Heart right ventricle (tissue), 16 donors: ENCODE measurements at regions not wholly inside any gene's neighbourhood (a gene's known extent, or its start where the extent isn't known, plus 50 kb on each side); places are given as distances from the start of the nearest gene placed in this dataset.

Experiments
- ATAC-seq, 8 donors: fragments of 200-7000 bp; cut with Tn5 transposase; one replicate each; pipeline ENCODE4 v1.9.1; 2020; ENCODE audit warnings: mild to moderate bottlenecking in 8 of 8, moderate library complexity in 8 of 8, moderate number of reproducible peaks in 1 of 8
- DNase-seq, 2 donors: peaks; one replicate each; pipeline ENCODE4 v3.0.0-alpha.2; 2020
- H3K27ac ChIP-seq, 10 donors: fragments of 200-600 bp; sonication (generic) in 2 of 10; one replicate each; pipeline versions ENCODE4 v1.5.0 to v1.8.0; 2020 to 2022; ENCODE audit warnings: mild to moderate bottlenecking in 3 of 10
- H3K27me3 ChIP-seq, 7 donors: fragments of 200-600 bp; one replicate each; pipeline ENCODE4 v1.8.0; 2021 to 2022; ENCODE audit warnings: mild to moderate bottlenecking in 2 of 7
- H3K36me3 ChIP-seq, 9 donors: fragments of 200-600 bp; sonication (generic) in 1 of 9; one replicate each; pipeline versions ENCODE4 v1.5.0 to v1.8.0; 2020 to 2022; ENCODE audit warnings: mild to moderate bottlenecking in 2 of 9
- H3K4me1 ChIP-seq, 9 donors: fragments of 200-600 bp; sonication (generic) in 1 of 9; one replicate each; pipeline versions ENCODE4 v1.5.0 to v1.8.0; 2020 to 2022; ENCODE audit warnings: mild to moderate bottlenecking in 4 of 9
- H3K4me3 ChIP-seq, 10 donors: fragments of 200-600 bp; sonication (generic) in 2 of 10; one replicate each; pipeline versions ENCODE4 v1.5.0 to v1.8.0; 2020 to 2022; ENCODE audit warnings: mild to moderate bottlenecking in 7 of 10, moderate library complexity in 2 of 10
- H3K9me3 ChIP-seq, 11 donors: fragments of 200-600 bp in 10 of 11; sonication (generic) in 2 of 11; one replicate each; pipeline versions ENCODE4 v1.5.0 to v1.8.0; 2013 to 2022; ENCODE audit warnings: mild to moderate bottlenecking in 2 of 11, control low read depth in 1 of 11, moderate library complexity in 1 of 11
- WGBS, 2 donors: extraction: QIAGEN DNeasy Blood & Tissue Kit; methylation state at CpG; one replicate each; pipeline ENCODE4 v1.1.7; 2013; ENCODE audit warnings: inconsistent platforms in 1 of 2; 5-methylcytosine and 5-hydroxymethylcytosine counted together
- intact Hi-C, 10 donors: fragments of 100-400 bp; cut with DNase I; formaldehyde crosslinking; loops; one replicate each; pipeline versions ENCODE4 v1.11.1 to v1.14.2; 2022
- TF ChIP-seq, protein P1 (sequence below), 9 donors: fragments of 200-600 bp; sonication (generic) in 2 of 9; IDR thresholded peaks; one replicate each; pipeline versions ENCODE4 v1.5.0 to v1.8.0; 2021 to 2022; ENCODE audit warnings: antibody characterized with exemption in 9 of 9, mild to moderate bottlenecking in 5 of 9, moderate library complexity in 1 of 9
- donor health status: Arrhythmogenic right ventricular cardiomyopathy.
- donor health status: ischemic (EF 13 %, LVEDD 7.1; RV severe dilation, severe dysfunction).
- donor health status: healthy with polysubstance abuse.
- donor health status: DM: no; HTN: yes; CAD: no.
- donor health status: DM: no; HTN: no; CAD: no.
- donor health status: ischemic (EF 25% LVEDD 6.9; RV normal size, moderate dysfunction).
- donor health status: ischemic (EF 25% LVEDD 5.7; RV mildly dilated, moderate dysfunction).
- donor health status: healthy.
- donor health status: DM: yes; HTN: yes; CAD: no.
- donor health status: Ischemic cardiomyopathy.
- donor health status: ischemic (EF 35%, LVEDD 5.7; RV mildly dilated, moderate dysfunction).
- donor health status: nonischemic (EF 11% LVEDD 7.7; RV severe dilation, severe dysfunction).
- donor health status: DM: yes; HTN: yes; CAD: no.
- donor health status: PGD.
- donor health status: ischemic (EF 29% LVEDD 5.4; RV normal size, mild dysfunction).
- donor health status: nonischemic (EF 23%, LVEDD 6.1; RV moderate dilation, normal function).

DNA sequence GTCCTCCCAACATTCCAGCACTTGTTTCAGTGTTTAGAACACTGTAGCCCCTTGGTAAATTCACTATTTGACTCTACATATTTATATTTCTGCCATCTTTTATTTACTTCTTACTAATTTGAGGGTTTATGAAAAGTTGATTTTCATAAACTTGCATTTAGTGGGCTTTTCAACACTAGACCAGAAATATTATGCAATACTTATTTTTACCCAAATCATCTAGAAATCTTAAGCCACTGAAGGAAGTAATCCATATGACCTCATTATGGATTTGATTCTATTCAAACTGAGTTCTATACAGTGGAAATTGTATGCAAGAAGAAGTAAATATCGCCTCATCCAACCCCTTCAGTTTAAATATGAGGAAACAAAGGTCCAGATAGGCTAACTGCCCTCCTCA is 92.6 kb upstream of the VRK2 start:
- no peaks in the 10 kb centered on the region for H3K9me3 ChIP-seq
- TF ChIP-seq, protein P1, sequence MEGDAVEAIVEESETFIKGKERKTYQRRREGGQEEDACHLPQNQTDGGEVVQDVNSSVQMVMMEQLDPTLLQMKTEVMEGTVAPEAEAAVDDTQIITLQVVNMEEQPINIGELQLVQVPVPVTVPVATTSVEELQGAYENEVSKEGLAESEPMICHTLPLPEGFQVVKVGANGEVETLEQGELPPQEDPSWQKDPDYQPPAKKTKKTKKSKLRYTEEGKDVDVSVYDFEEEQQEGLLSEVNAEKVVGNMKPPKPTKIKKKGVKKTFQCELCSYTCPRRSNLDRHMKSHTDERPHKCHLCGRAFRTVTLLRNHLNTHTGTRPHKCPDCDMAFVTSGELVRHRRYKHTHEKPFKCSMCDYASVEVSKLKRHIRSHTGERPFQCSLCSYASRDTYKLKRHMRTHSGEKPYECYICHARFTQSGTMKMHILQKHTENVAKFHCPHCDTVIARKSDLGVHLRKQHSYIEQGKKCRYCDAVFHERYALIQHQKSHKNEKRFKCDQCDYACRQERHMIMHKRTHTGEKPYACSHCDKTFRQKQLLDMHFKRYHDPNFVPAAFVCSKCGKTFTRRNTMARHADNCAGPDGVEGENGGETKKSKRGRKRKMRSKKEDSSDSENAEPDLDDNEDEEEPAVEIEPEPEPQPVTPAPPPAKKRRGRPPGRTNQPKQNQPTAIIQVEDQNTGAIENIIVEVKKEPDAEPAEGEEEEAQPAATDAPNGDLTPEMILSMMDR (IDR thresholded peaks at IDR 0.05): no peak
- H3K27ac ChIP-seq: no peak overlapping the region
- no peaks in the 10 kb centered on the region for H3K36me3 ChIP-seq
- H3K4me1 ChIP-seq: no peaks in the 10 kb centered on the region
- DNase-seq (no peak), ATAC-seq (no peak)
- H3K4me3 ChIP-seq: no peak overlapping the region
- intact Hi-C loops: no loop called here
- no peaks in the 10 kb centered on the region for H3K27me3 ChIP-seq
- 93% methylated on average over 1 of the region's 1 CpG for WGBS, 2 donors

DNA sequence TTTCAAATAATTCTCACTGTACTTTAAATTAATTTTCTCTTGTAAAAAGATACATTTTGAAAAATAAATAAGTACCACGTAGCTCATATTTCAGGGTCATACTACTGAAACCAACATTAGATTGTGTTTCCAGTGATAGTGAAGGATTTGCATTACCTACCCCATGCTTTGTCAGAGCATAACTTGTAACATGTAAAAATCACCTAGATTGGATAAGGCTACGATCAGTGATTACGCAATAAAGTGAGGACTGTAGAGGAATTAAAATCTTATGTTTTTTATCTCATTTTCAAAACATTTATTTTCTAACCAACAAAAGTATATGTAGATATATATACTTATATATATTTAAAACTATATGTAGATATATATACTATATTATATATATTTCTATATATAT is 89.4 kb upstream of the VRK2 start:
- WGBS, 2 donors: 77 to 93% methylated on average over 3 of the region's 3 CpGs
- ATAC-seq (no peak), DNase-seq (no peak)
- Histone ChIP-seq H3K27me3 (no peaks in the 10 kb centered on the region), H3K9me3 (no peaks in the 10 kb centered on the region), H3K4me3 (no peak overlapping the region), H3K4me1 (no peaks in the 10 kb centered on the region), H3K36me3 (no peaks in the 10 kb centered on the region), H3K27ac (no peak overlapping the region)
- intact Hi-C loops: no loop called here
- TF ChIP-seq, protein P1 (IDR thresholded peaks at IDR 0.05): no peak

DNA sequence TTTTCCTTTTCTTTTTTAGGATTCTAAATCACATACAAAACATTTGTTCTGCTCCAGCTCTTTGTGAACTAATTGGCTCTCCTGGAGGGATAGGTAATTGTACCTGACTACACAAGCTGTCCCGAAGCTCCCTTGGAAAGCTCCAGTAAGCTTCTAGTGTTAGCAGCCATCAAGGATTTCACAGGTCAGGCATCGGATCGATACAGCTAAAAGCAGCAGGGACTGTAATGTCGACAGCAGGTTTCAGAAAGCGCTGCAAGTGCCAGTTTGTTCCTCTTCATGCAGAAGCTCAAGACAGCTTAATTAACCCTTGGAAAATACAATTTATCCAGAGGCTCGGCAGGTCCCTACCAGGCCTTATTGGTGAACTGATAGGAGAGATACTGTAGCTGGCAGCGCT is 87.2 kb upstream of the VRK2 start:
- intact Hi-C loops: no loop called here
- ATAC-seq: no peak
- no peaks in the 10 kb centered on the region for H3K36me3 ChIP-seq
- H3K4me3 ChIP-seq: no peak overlapping the region
- TF ChIP-seq, protein P1 (IDR thresholded peaks at IDR 0.05): no peak
- WGBS, 2 donors: 71 to 76% methylated on average over 7 of the region's 7 CpGs
- DNase-seq: no peak
- H3K9me3 ChIP-seq: no peaks in the 10 kb centered on the region
- H3K4me1 ChIP-seq: no peaks in the 10 kb centered on the region
- no peaks in the 10 kb centered on the region for H3K27me3 ChIP-seq
- no peak overlapping the region for H3K27ac ChIP-seq

DNA sequence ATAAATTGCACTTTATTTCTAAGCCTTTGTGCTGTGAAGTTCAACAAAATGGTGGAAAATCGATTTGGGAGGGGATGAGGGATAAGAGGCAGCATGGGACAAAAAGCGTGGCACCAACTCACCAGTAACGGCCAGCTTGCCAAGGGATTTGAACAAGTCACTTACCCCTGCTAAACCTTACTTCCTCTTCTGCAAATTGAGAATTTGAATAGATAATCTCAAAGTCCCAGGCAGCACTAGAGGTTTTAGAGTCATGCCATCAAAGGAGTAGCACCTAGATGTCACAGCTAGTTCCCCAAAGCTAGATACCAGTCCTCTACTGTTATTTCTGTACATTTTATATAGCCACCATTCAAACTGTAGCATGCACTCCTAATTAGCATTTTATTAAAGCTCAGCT is 83.7 kb upstream of the VRK2 start:
- no peaks in the 10 kb centered on the region for H3K4me1 ChIP-seq
- H3K27me3 ChIP-seq: no peaks in the 10 kb centered on the region
- 81 to 83% methylated on average over 3 of the region's 3 CpGs for WGBS, 2 donors
- ATAC-seq (no peak), DNase-seq (no peak)
- no peak overlapping the region for H3K4me3 ChIP-seq
- no peaks in the 10 kb centered on the region for H3K36me3 ChIP-seq
- no peak overlapping the region for H3K27ac ChIP-seq
- intact Hi-C loops: no loop called here
- TF ChIP-seq, protein P1 (IDR thresholded peaks at IDR 0.05): no peak
- H3K9me3 ChIP-seq: no peaks in the 10 kb centered on the region

DNA sequence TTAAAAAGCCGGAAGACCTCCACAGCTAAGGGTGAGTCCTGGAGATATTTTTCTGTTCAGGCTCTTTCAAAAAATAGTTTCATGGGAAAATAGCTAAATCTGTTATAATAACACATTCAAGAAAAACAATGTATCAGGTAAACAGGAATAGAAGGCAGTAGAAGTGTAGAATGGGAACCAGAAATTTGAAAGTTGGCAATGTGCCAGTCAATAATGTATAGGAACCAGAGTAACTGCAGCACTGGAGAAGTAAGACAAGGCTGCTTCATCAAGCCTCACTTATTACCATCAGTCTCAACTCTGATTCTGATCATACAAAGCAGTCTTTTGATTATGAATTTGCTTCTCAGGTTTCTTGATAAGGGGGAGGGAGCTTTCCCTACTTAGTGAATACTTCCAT is 81.4 kb upstream of the VRK2 start:
- TF ChIP-seq, protein P1 (IDR thresholded peaks at IDR 0.05): no peak
- intact Hi-C loops: no loop called here
- Histone ChIP-seq H3K27ac (no peak overlapping the region), H3K9me3 (no peaks in the 10 kb centered on the region), H3K4me3 (no peak overlapping the region), H3K27me3 (no peaks in the 10 kb centered on the region), H3K36me3 (no peaks in the 10 kb centered on the region), H3K4me1 (no peaks in the 10 kb centered on the region)
- ATAC-seq (no peak), DNase-seq (no peak)
- 95 to 100% methylated on average over 1 of the region's 1 CpG for WGBS, 2 donors
